ENCODE measurements at regions not wholly inside any gene's neighbourhood (a gene's known extent, or its start where the extent isn't known, plus 50 kb on each side); places are given as distances from the start of the nearest gene placed in this dataset.

GRCh38 chr13:23963947-23964346 lies 66.6 kb upstream of the C1QTNF9B start:
- Histone ChIP-seq H3K27ac (ENCODE audit: control insufficient read depth, insufficient read depth, low read length) (no peak overlapping the region), H3K4me3 (ENCODE audit: control insufficient read depth in 2 of 3, extremely low read depth in 1 of 3, insufficient read depth in 2 of 3, low read depth in 1 of 3, low read length in 3 of 3) (no peak overlapping the region), H3K9me1 (ENCODE audit: control insufficient read depth, extremely low read depth, insufficient read depth, low read length) (no peaks in the 10 kb centered on the region), H3K36me3 (ENCODE audit: control insufficient read depth in 2 of 2, extremely low read depth in 1 of 2, insufficient read depth in 2 of 2, low read length in 2 of 2) (no peaks in the 10 kb centered on the region), H3K27me3 (ENCODE audit: control insufficient read depth, extremely low read depth, insufficient read depth, low read length) (no peaks in the 10 kb centered on the region), H2AFZ (ENCODE audit: control insufficient read depth, low read length) (no peak overlapping the region), H4K20me1 (ENCODE audit: control insufficient read depth, extremely low read depth, insufficient read depth, low read length) (no peaks in the 10 kb centered on the region), H3K4me2 (ENCODE audit: control insufficient read depth, extremely low read depth, insufficient read depth, low read depth, low read length) (no peak overlapping the region), H3K4me1 (ENCODE audit: control insufficient read depth, extremely low read depth, insufficient read depth, low read length) (peaks cover 7% of the 10 kb centered on the region), H3K9me3 (ENCODE audit: control insufficient read depth, low read depth, low read length) (no peaks in the 10 kb centered on the region), H3K79me2 (ENCODE audit: control insufficient read depth, insufficient read depth, low read length) (no peaks in the 10 kb centered on the region), H3K9ac (ENCODE audit: control insufficient read depth, extremely low read depth, insufficient read depth, low read length) (no peak overlapping the region)
- dilution Hi-C loops (cut with MboI; ENCODE audit: extremely low pct_ligation_motif_present, low sequenced_read_pairs), result no loop called here
- no peak for DNase-seq (ENCODE audit: low read depth, low spot score)
- TF ChIP-seq CTCF (optimal IDR thresholded peaks at IDR 0.05 in 1 of 3, IDR thresholded peaks at IDR 0.05 in 1 of 3, conservative IDR thresholded peaks at IDR 0.05 in 1 of 3; ENCODE audit: extremely low read depth in 1 of 3, insufficient read depth in 2 of 3, low read length in 3 of 3), result no peak
- TF ChIP-seq EZH2 (IDR thresholded peaks at IDR 0.05; ENCODE audit: low read length), result no peak
- FAIRE-seq, result no peak

GRCh38 chr13:23965346-23965745 lies 68.0 kb upstream of the C1QTNF9B start:
- Histone ChIP-seq H3K27ac (ENCODE audit: control insufficient read depth, insufficient read depth, low read length) (no peak overlapping the region), H3K9me1 (ENCODE audit: control insufficient read depth, extremely low read depth, insufficient read depth, low read length) (no peaks in the 10 kb centered on the region), H3K4me2 (ENCODE audit: control insufficient read depth, extremely low read depth, insufficient read depth, low read depth, low read length) (no peak overlapping the region), H3K4me1 (ENCODE audit: control insufficient read depth, extremely low read depth, insufficient read depth, low read length) (no peaks in the 10 kb centered on the region), H3K36me3 (ENCODE audit: control insufficient read depth in 2 of 2, extremely low read depth in 1 of 2, insufficient read depth in 2 of 2, low read length in 2 of 2) (no peaks in the 10 kb centered on the region), H3K79me2 (ENCODE audit: control insufficient read depth, insufficient read depth, low read length) (no peaks in the 10 kb centered on the region), H3K9ac (ENCODE audit: control insufficient read depth, extremely low read depth, insufficient read depth, low read length) (no peak overlapping the region), H4K20me1 (ENCODE audit: control insufficient read depth, extremely low read depth, insufficient read depth, low read length) (no peaks in the 10 kb centered on the region), H3K27me3 (ENCODE audit: control insufficient read depth, extremely low read depth, insufficient read depth, low read length) (no peaks in the 10 kb centered on the region), H2AFZ (ENCODE audit: control insufficient read depth, low read length) (peak overlapping the region; percentile 22), H3K9me3 (ENCODE audit: control insufficient read depth, low read depth, low read length) (no peaks in the 10 kb centered on the region), H3K4me3 (ENCODE audit: control insufficient read depth in 2 of 3, extremely low read depth in 1 of 3, insufficient read depth in 2 of 3, low read depth in 1 of 3, low read length in 3 of 3) (no peak overlapping the region)
- FAIRE-seq, result no peak
- TF ChIP-seq EZH2 (IDR thresholded peaks at IDR 0.05; ENCODE audit: low read length), result no peak
- TF ChIP-seq CTCF (optimal IDR thresholded peaks at IDR 0.05 in 1 of 3, IDR thresholded peaks at IDR 0.05 in 1 of 3, conservative IDR thresholded peaks at IDR 0.05 in 1 of 3; ENCODE audit: extremely low read depth in 1 of 3, insufficient read depth in 2 of 3, low read length in 3 of 3), result no peak
- dilution Hi-C loops (cut with MboI; ENCODE audit: extremely low pct_ligation_motif_present, low sequenced_read_pairs), result no loop called here
- DNase-seq (ENCODE audit: low read depth, low spot score), result no peak
